Tibial artery (tissue), 4 donors: ENCODE measurements at regions not wholly inside any gene's neighbourhood (a gene's known extent, or its start where the extent isn't known, plus 50 kb on each side); places are given as distances from the start of the nearest gene placed in this dataset.

Experiments
- DNase-seq, 2 donors: peaks; one replicate each; pipeline ENCODE4 v3.0.0-alpha.2; 2019
- H3K27ac ChIP-seq, 2 donors: fragments of 200-600 bp; sonication (generic) in 1 of 2; 1 replicate in 1 of 2; 2 replicates in 1 of 2; pipeline ENCODE4 v1.5.1; 2018 to 2019; ENCODE audit warnings: mild to moderate bottlenecking in 1 of 2
- H3K27me3 ChIP-seq, 2 donors: fragments of 200-600 bp; sonication (generic) in 1 of 2; one replicate each; pipeline versions ENCODE4 v1.5.1 to v1.6.0; 2016 to 2019
- H3K36me3 ChIP-seq, 3 donors: fragments of 200-600 bp; sonication (generic) in 2 of 3; one replicate each; pipeline ENCODE4 v1.5.1; 2016 to 2019; ENCODE audit warnings: mild to moderate bottlenecking in 2 of 3
- H3K4me1 ChIP-seq, 4 donors: fragments of 200-600 bp; sonication (generic) in 2 of 4; 1 replicate in 3 of 4; 2 replicates in 1 of 4; pipeline ENCODE4 v1.5.1; 2016 to 2019
- H3K4me3 ChIP-seq, 2 donors: fragments of 200-600 bp; sonication (generic) in 1 of 2; 1 replicate in 1 of 2; 2 replicates in 1 of 2; pipeline ENCODE4 v1.5.1; 2018 to 2019; ENCODE audit warnings: mild to moderate bottlenecking in 2 of 2
- H3K9me3 ChIP-seq, 3 donors: fragments of 200-600 bp; sonication (generic) in 1 of 3; one replicate each; pipeline ENCODE4 v1.5.1; 2016 to 2019
- intact Hi-C: fragments of 100-400 bp; cut with DNase I; formaldehyde crosslinking; loops from one replicate; pipeline ENCODE4 v1.15.0; 2023; ENCODE audit warnings: low total_unique reads
- TF ChIP-seq, protein P1 (sequence below), 2 experiments: fragments of 200-600 bp in 1 of 2; fragments of 450-650 bp in 1 of 2; IDR thresholded peaks; one replicate each; pipeline ENCODE4 v1.5.1; 2017 to 2019; ENCODE audit warnings: antibody characterized with exemption in 2 of 2, mild to moderate bottlenecking in 1 of 2, moderate library complexity in 1 of 2

DNA sequence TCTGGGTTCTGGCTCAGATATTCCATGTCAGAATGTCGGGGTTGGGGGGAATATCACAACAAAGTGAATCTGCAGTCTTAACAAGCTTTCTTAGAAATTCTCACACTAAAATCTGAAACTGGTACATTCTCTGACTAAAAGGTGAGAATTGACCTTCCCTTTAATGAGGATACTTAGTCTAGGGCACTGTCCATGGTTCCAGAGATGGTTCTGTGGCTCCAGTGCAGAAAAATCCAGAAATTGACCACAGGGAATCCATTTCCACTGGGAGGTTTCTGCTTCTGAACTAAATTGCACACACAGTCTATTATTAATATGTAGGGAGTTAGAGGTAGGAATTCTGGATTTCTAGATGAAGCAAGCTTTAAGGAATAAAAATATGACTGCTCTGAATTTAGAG is 171.6 kb upstream of the OBI1 start:
- no peak for DNase-seq
- TF ChIP-seq, protein P1, sequence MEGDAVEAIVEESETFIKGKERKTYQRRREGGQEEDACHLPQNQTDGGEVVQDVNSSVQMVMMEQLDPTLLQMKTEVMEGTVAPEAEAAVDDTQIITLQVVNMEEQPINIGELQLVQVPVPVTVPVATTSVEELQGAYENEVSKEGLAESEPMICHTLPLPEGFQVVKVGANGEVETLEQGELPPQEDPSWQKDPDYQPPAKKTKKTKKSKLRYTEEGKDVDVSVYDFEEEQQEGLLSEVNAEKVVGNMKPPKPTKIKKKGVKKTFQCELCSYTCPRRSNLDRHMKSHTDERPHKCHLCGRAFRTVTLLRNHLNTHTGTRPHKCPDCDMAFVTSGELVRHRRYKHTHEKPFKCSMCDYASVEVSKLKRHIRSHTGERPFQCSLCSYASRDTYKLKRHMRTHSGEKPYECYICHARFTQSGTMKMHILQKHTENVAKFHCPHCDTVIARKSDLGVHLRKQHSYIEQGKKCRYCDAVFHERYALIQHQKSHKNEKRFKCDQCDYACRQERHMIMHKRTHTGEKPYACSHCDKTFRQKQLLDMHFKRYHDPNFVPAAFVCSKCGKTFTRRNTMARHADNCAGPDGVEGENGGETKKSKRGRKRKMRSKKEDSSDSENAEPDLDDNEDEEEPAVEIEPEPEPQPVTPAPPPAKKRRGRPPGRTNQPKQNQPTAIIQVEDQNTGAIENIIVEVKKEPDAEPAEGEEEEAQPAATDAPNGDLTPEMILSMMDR (IDR thresholded peaks at IDR 0.05), result no peak
- Histone ChIP-seq H3K36me3 (no peaks in the 10 kb centered on the region), H3K27ac (no peak overlapping the region), H3K4me1 (no peaks in the 10 kb centered on the region), H3K4me3 (no peak overlapping the region), H3K27me3 (no peaks in the 10 kb centered on the region), H3K9me3 (no peaks in the 10 kb centered on the region)
- intact Hi-C loops, result loop anchor here (2.0 kb wide), 1 partner anchor 76 kb away; no protein-coding TSS in a partner anchor

DNA sequence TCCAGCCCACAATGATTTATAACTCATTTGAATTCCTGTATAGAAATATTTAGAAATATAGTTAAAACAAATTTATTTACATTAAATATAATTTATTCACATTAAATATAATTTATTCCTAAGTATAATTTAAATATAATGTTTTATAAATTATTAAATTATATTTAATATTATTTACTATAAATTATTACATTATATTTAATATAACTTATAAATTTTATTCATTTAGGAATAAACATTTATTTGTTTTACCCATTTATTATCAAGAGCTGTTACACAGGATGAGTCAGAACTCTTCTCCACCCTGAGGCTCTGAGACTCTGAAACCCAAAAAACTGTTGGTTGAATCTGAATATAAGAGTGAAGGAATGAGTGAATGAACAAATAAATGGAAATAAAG is 170.9 kb upstream of the OBI1 start:
- Histone ChIP-seq H3K36me3 (no peaks in the 10 kb centered on the region), H3K9me3 (no peaks in the 10 kb centered on the region), H3K27me3 (no peaks in the 10 kb centered on the region), H3K27ac (no peak overlapping the region), H3K4me3 (no peak overlapping the region), H3K4me1 (no peaks in the 10 kb centered on the region)
- intact Hi-C loops, result loop anchor here (2.0 kb wide), 1 partner anchor 77 kb away; no protein-coding TSS in a partner anchor
- TF ChIP-seq, protein P1 (IDR thresholded peaks at IDR 0.05), result no peak
- no peak for DNase-seq

DNA sequence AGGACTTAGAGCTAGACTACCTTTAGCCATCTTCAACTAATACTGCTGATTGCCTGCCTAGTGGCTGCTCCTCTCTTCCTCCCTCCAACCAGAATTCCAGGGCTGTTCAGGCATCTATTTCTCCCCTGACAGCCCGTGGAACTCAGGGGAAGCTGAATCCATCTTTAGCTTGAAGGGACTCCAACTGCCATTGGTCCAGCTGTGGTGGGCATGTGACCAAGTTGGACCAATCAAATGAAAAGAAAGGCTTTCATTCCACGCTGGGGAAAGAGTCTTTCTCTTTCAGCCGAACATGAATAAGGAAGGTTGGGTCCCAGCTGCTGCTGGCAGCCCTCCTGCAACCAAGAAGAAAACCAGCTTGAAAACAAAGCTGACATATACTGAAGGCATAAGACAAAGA is 168.5 kb upstream of the OBI1 start:
- no peak overlapping the region for H3K4me3 ChIP-seq
- H3K27ac ChIP-seq, result no peak overlapping the region
- H3K36me3 ChIP-seq, result no peaks in the 10 kb centered on the region
- no peaks in the 10 kb centered on the region for H3K9me3 ChIP-seq
- no peaks in the 10 kb centered on the region for H3K4me1 ChIP-seq
- intact Hi-C loops, result no loop called here
- DNase-seq, result no peak
- no peaks in the 10 kb centered on the region for H3K27me3 ChIP-seq
- TF ChIP-seq, protein P1 (IDR thresholded peaks at IDR 0.05), result no peak

DNA sequence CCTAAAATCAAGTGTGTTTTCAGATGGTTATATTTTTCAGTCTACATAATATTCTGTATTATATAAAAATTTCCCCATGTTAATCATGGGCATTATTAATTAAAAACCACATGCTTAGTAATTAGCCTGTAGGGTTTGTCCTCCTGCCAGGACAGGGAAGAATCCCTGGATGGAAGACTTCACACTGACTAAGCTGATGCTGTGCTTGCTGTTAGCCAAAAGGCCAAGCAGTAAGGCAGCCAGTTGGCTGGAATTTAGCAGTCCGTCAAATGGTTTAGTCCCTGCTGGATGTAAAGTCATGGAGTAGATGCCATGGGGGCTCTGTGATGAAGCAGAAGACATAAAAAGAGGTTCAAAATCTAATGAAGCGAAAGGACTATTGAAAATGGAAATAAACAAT is 168.0 kb upstream of the OBI1 start:
- intact Hi-C loops, result no loop called here
- no peak overlapping the region for H3K4me3 ChIP-seq
- no peak overlapping the region for H3K27ac ChIP-seq
- no peaks in the 10 kb centered on the region for H3K36me3 ChIP-seq
- no peaks in the 10 kb centered on the region for H3K27me3 ChIP-seq
- H3K9me3 ChIP-seq, result no peaks in the 10 kb centered on the region
- TF ChIP-seq, protein P1 (IDR thresholded peaks at IDR 0.05), result no peak
- no peak for DNase-seq
- no peaks in the 10 kb centered on the region for H3K4me1 ChIP-seq

DNA sequence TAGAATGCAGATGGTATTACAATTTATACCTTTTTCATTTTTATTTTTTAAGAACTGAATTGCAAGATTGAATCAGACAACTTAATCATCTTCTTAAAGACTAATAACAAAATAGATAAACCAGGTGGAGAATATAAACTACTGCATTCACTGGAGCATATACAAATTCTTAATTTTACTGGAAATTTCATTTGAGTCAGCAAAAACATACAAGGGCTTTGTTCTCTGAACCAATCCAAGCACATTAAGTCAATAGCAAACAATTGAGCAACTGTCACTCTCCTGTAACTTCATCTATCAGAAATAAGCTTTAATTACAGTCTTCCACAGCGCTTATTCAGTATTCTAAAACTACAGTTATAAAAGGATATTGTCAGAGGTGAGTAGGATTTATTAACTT is 167.4 kb upstream of the OBI1 start:
- Histone ChIP-seq H3K9me3 (no peaks in the 10 kb centered on the region), H3K36me3 (no peaks in the 10 kb centered on the region), H3K27me3 (no peaks in the 10 kb centered on the region), H3K4me1 (no peaks in the 10 kb centered on the region), H3K27ac (no peak overlapping the region), H3K4me3 (no peak overlapping the region)
- intact Hi-C loops, result no loop called here
- no peak for DNase-seq
- TF ChIP-seq, protein P1 (IDR thresholded peaks at IDR 0.05), result no peak

DNA sequence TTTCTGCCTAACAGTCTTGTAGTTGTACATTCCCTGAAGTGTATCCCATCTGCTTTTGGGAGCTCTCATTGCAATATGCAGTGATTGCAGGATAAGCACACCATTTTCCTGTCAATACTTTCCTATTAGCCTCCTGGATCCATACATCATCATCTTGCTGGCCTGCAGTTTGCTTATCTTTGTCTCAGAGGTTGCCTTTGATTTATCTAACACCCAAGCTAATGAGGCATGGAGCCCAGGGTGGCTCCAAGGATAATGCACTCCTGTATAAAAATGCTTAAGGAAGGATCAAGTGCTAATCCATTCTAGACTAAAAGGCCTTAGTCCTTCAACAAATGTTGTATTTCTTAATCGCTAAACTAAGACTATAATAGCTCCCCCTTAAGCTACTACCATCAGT is 161.6 kb upstream of the OBI1 start:
- DNase-seq, result no peak
- Histone ChIP-seq H3K36me3 (no peaks in the 10 kb centered on the region), H3K27ac (no peak overlapping the region), H3K27me3 (no peaks in the 10 kb centered on the region), H3K4me3 (no peak overlapping the region), H3K4me1 (no peaks in the 10 kb centered on the region), H3K9me3 (no peaks in the 10 kb centered on the region)
- TF ChIP-seq, protein P1 (IDR thresholded peaks at IDR 0.05), result no peak
- intact Hi-C loops, result no loop called here
